ENCODE measurements at regions not wholly inside any gene's neighbourhood (a gene's known extent, or its start where the extent isn't known, plus 50 kb on each side); places are given as distances from the start of the nearest gene placed in this dataset.

- Mint-ChIP-seq H3K4me1 (no peaks in the 10 kb centered on the region), H3K9me3 (peaks cover 13% of the 10 kb centered on the region), H3K36me3 (no peaks in the 10 kb centered on the region), H3K4me3 (no peak overlapping the region), H3K27ac (no peak overlapping the region)
- ATAC-seq (no peak), DNase-seq (ENCODE audit: low spot score in 2 of 2) (no peak)
Measured at GRCh38 chr4:164481306-164482091, 272.4 kb upstream of the SMIM31 start.

DNA sequence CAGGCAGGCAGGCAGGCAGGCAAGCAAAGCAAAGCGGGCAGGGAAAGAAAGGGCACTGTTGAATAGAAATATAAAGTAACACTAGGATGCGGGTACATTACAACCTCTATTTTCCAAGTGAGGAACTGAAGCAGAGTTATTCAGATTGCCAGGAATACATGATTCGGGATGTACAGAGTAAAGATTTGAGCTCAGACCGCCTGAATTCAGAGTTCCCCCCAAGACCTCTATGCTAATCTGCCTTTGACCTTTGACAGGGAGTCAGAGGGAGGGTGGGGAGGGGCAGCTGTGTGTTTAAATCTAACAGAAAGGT, 271.9 kb upstream of the SMIM31 start:
- Mint-ChIP-seq H3K36me3 (no peaks in the 10 kb centered on the region), H3K27ac (no peak overlapping the region), H3K9me3 (peaks cover 13% of the 10 kb centered on the region), H3K4me1 (no peaks in the 10 kb centered on the region), H3K4me3 (no peak overlapping the region)
- no peak for DNase-seq (ENCODE audit: low spot score in 2 of 2)
- ATAC-seq, result no peak

- DNase-seq (ENCODE audit: low spot score in 2 of 2) (no peak), ATAC-seq (no peak)
- H3K36me3 Mint-ChIP-seq, result no peaks in the 10 kb centered on the region
- peaks cover 13% of the 10 kb centered on the region for H3K9me3 Mint-ChIP-seq
- H3K27ac Mint-ChIP-seq, result no peak overlapping the region
- no peaks in the 10 kb centered on the region for H3K4me1 Mint-ChIP-seq
- no peak overlapping the region for H3K4me3 Mint-ChIP-seq
Measured at GRCh38 chr4:164482758-164483157, 271.2 kb upstream of the SMIM31 start.

- Mint-ChIP-seq H3K9me3 (peaks cover 13% of the 10 kb centered on the region), H3K27ac (no peak overlapping the region), H3K4me3 (no peak overlapping the region), H3K36me3 (no peaks in the 10 kb centered on the region), H3K4me1 (no peaks in the 10 kb centered on the region)
- ATAC-seq, result no peak
- no peak for DNase-seq (ENCODE audit: low spot score in 2 of 2)
Measured at GRCh38 chr4:164483711-164484110, 270.2 kb upstream of the SMIM31 start.

DNA sequence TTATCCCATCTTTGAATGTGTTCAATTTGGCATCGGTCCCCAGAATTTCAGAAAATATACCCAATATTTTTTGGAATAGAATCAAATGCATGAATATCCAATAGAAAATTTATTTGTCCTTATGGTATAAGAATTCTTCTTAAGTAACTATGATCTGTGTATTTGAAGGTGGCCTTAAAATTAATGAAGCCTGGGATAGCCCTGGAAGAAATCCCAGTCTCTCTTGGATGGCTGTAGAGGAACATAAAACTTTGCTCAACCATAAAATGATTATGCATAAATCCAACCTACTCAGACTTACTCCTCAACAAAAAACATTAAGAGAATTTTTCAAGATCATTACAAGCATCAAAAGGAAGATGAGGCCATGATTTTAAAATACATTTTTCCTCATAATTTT, 269.4 kb upstream of the SMIM31 start:
- H3K4me1 Mint-ChIP-seq, result no peaks in the 10 kb centered on the region
- no peaks in the 10 kb centered on the region for H3K36me3 Mint-ChIP-seq
- H3K4me3 Mint-ChIP-seq, result no peak overlapping the region
- peaks cover 13% of the 10 kb centered on the region for H3K9me3 Mint-ChIP-seq
- ATAC-seq (no peak), DNase-seq (ENCODE audit: low spot score in 2 of 2) (no peak)
- H3K27ac Mint-ChIP-seq, result no peak overlapping the region

GRCh38 chr4:164485136-164485535, 268.8 kb upstream of the SMIM31 start:
- DNase-seq (ENCODE audit: low spot score in 2 of 2) (no peak), ATAC-seq (no peak)
- Mint-ChIP-seq H3K36me3 (no peaks in the 10 kb centered on the region), H3K9me3 (peaks cover 11% of the 10 kb centered on the region), H3K4me3 (no peak overlapping the region), H3K27ac (no peak overlapping the region), H3K4me1 (no peaks in the 10 kb centered on the region)

- Mint-ChIP-seq H3K36me3 (no peaks in the 10 kb centered on the region), H3K4me3 (no peak overlapping the region), H3K9me3 (peaks cover 6% of the 10 kb centered on the region), H3K27ac (no peak overlapping the region), H3K4me1 (no peaks in the 10 kb centered on the region)
- DNase-seq (ENCODE audit: low spot score in 2 of 2) (no peak), ATAC-seq (no peak)
Measured at GRCh38 chr4:164488114-164488513, 265.8 kb upstream of the SMIM31 start.

DNA sequence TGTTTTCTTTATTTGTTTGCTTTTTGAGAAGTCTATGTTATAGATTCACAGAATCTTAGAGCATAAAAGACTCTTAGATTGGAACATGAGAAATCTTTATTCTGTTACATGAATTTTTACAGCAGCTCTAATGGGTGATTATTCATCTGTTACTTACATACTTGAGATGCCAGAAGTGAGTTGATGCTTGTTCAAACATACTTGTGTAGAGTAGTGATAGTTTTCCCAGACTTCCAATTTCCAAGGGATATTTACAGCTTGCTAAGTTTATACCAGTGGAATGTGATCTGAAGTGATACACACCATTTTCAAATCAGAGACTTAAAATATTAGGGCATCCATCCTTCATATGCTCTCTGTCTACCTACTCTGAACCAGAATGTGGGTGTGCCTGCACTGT, 252.9 kb upstream of the SMIM31 start:
- Mint-ChIP-seq H3K4me3 (no peak overlapping the region), H3K36me3 (no peaks in the 10 kb centered on the region)

GRCh38 chr4:164503874-164504273, 250.1 kb upstream of the SMIM31 start:
- Mint-ChIP-seq H3K4me1 (no peaks in the 10 kb centered on the region), H3K9me3 (peaks cover 9% of the 10 kb centered on the region), H3K27ac (no peak overlapping the region), H3K36me3 (no peaks in the 10 kb centered on the region), H3K4me3 (no peak overlapping the region)
- no peak for DNase-seq (ENCODE audit: low spot score in 2 of 2)
- ATAC-seq, result no peak

More for the DNA sequence above, 252.9 kb upstream of the SMIM31 start:
- no peak overlapping the region for H3K27ac Mint-ChIP-seq
- H3K4me1 Mint-ChIP-seq, result no peaks in the 10 kb centered on the region
- DNase-seq (ENCODE audit: low spot score in 2 of 2) (no peak), ATAC-seq (no peak)
- H3K9me3 Mint-ChIP-seq, result peaks cover 10% of the 10 kb centered on the region

- no peak overlapping the region for H3K4me3 Mint-ChIP-seq
- ATAC-seq (no peak), DNase-seq (ENCODE audit: low spot score in 2 of 2) (no peak)
- H3K4me1 Mint-ChIP-seq, result no peaks in the 10 kb centered on the region
- H3K9me3 Mint-ChIP-seq, result peaks cover 4% of the 10 kb centered on the region
- no peak overlapping the region for H3K27ac Mint-ChIP-seq
- no peaks in the 10 kb centered on the region for H3K36me3 Mint-ChIP-seq
Measured at GRCh38 chr4:164508097-164508496, 245.8 kb upstream of the SMIM31 start.

GRCh38 chr4:164508771-164509170, 245.2 kb upstream of the SMIM31 start:
- Mint-ChIP-seq H3K27ac (no peak overlapping the region), H3K4me3 (no peak overlapping the region), H3K4me1 (no peaks in the 10 kb centered on the region), H3K9me3 (no peaks in the 10 kb centered on the region), H3K36me3 (no peaks in the 10 kb centered on the region)
- DNase-seq (ENCODE audit: low spot score in 2 of 2) (no peak), ATAC-seq (no peak)

- DNase-seq (ENCODE audit: low spot score in 2 of 2) (no peak), ATAC-seq (no peak)
- H3K9me3 Mint-ChIP-seq, result peaks cover 3% of the 10 kb centered on the region
- no peaks in the 10 kb centered on the region for H3K4me1 Mint-ChIP-seq
- H3K27ac Mint-ChIP-seq, result no peak overlapping the region
- H3K36me3 Mint-ChIP-seq, result no peaks in the 10 kb centered on the region
- no peak overlapping the region for H3K4me3 Mint-ChIP-seq
Measured at GRCh38 chr4:164509951-164510350, 244.0 kb upstream of the SMIM31 start.

DNA sequence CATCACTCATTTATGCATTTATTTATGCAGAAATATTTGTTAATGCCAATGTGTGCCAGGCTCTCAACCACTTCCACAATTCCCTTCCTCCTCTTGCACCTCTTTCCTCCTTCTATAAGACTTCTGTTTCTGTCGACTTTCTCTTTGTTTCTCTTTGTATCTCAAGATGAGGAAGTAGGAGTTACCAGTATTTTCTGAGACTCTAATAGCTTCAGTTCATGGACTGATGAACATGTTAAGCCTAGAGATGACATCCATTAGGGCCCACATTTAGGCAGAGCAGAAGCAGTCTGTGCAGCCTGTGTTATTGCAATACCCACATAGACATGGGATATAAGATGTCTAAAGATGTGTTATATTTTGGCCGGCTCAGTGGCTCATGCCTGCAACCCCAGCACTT, 241.8 kb upstream of the SMIM31 start:
- no peaks in the 10 kb centered on the region for H3K4me1 Mint-ChIP-seq
- no peak overlapping the region for H3K27ac Mint-ChIP-seq
- ATAC-seq (no peak), DNase-seq (ENCODE audit: low spot score in 2 of 2) (no peak)
- H3K36me3 Mint-ChIP-seq, result no peaks in the 10 kb centered on the region
- no peak overlapping the region for H3K4me3 Mint-ChIP-seq
- peaks cover 3% of the 10 kb centered on the region for H3K9me3 Mint-ChIP-seq

DNA sequence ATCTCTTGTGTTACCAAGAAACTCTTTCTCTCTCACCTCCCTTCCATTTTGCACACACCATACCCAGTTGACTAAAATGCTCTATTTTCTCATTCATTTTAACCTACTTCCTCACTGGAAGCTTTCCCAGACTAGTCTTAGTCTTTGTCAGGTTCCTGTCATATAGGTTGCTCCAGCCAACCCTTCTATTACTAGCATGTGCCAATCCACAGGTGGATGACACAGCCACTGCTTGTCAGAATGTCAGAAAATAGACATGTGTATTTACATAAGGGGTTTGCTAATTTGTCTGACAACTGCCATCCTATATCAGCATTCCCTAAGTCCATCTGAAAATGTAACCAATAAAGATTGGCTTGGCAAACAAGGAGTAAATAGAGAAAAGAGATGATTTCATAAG, 239.2 kb upstream of the SMIM31 start:
- no peaks in the 10 kb centered on the region for H3K36me3 Mint-ChIP-seq
- ATAC-seq (no peak), DNase-seq (ENCODE audit: low spot score in 2 of 2) (no peak)

GRCh38 chr4:164524789-164525188, 229.1 kb upstream of the SMIM31 start:
- Mint-ChIP-seq H3K9me3 (peaks cover 5% of the 10 kb centered on the region), H3K4me1 (no peaks in the 10 kb centered on the region), H3K27ac (no peak overlapping the region), H3K36me3 (no peaks in the 10 kb centered on the region), H3K4me3 (no peak overlapping the region)
- ATAC-seq, result no peak
- no peak for DNase-seq (ENCODE audit: low spot score in 2 of 2)

More for the DNA sequence above, 239.2 kb upstream of the SMIM31 start:
- Mint-ChIP-seq H3K4me3 (no peak overlapping the region), H3K4me1 (no peaks in the 10 kb centered on the region), H3K9me3 (peaks cover 3% of the 10 kb centered on the region), H3K27ac (no peak overlapping the region)

DNA sequence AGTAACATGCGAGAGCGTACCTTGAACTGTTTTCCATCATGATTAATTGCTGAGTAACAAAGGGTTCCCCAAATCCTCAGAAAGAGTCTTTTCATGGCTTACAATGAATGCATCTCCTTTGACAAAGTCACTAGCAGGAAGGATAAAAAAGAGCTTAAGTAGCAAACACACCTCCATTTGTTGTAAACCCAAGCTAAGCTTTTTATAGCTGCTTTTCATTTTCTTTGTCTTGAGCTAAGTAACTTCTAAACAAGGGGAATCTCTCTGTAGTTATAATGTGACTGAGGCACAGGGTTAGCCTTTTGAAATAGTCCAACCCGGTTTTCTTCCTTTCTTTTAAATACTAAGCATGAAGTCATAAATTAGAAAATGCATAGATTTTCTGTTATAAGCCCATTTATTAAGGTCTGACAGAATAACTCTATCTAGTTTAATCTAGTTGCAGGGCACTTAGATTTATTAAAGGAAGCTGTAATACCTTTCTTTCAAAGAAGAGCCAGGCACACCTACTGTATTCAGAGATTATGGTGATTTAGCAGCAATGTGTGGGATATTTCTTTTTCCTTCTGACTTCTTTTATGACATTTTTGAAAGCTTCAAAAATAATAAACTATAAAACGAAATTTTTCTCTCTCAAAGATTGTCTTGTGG, 226.9 kb upstream of the SMIM31 start:
- H3K36me3 Mint-ChIP-seq, result no peaks in the 10 kb centered on the region
- H3K4me3 Mint-ChIP-seq, result no peak overlapping the region
- no peaks in the 10 kb centered on the region for H3K4me1 Mint-ChIP-seq

More for the DNA sequence above, 226.9 kb upstream of the SMIM31 start:
- ATAC-seq (no peak), DNase-seq (ENCODE audit: low spot score in 2 of 2) (no peak)
- no peak overlapping the region for H3K27ac Mint-ChIP-seq
- H3K9me3 Mint-ChIP-seq, result peaks cover 15% of the 10 kb centered on the region

Data from stimulated activated effector memory CD8-positive, alpha-beta T cell treated with anti-CD3 and anti-CD28 coated beads, Interleukin-12 subunit alpha, Interleukin-12 subunit beta, amount 100 ng/mL, for 72 hours (primary cell).